Stimulated activated CD4-positive, alpha-beta T cell treated with anti-CD3 and anti-CD28 coated beads, Interleukin-2, amount 100 ng/mL, for 48 hours (primary cell): ENCODE measurements at regions not wholly inside any gene's neighbourhood (a gene's known extent, or its start where the extent isn't known, plus 50 kb on each side); places are given as distances from the start of the nearest gene placed in this dataset.

Source experiments
- DNase-seq, 2 donors: peaks; one replicate each; pipeline ENCODE4 v3.0.0-alpha.2; 2020

DNA sequence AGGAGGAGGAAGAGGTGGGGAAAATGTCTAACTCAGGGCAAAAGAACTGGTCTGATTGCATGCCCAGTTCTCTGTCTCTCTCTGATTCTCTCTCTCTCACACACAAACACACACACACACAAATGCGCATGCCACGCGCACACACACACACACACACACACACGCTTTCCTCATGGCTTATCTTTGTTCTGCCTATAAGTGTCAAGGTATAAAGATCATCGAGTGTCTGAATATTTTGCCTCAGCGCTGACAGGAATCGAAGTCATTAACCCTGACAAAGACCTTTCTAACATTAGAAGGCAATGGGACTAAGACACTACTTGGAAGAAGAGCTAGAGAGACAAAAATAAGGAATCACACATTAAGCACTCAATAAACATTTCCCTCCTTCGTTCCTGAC is 497.1 kb upstream of the KLHL29 start:
- no peak for DNase-seq

DNA sequence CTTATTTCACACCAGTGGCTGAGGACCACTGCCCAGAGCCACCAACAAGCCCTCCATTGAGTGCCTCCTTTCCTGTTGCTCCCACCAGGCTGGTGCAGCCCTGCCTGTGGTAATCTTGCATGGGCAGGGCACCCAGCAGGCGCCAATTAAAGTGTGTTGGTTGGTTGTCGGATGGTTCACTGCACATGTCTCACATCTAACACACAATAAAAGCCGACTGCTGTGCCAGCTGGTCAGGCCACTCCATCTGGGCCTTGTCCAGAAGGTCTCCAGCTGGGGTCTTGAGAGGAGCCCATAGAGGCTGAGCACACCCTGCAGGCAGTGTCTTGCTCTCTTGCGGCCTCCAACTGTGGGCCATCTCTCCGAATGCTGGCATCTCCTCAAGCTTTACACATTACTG is 494.8 kb upstream of the KLHL29 start:
- no peak for DNase-seq

DNA sequence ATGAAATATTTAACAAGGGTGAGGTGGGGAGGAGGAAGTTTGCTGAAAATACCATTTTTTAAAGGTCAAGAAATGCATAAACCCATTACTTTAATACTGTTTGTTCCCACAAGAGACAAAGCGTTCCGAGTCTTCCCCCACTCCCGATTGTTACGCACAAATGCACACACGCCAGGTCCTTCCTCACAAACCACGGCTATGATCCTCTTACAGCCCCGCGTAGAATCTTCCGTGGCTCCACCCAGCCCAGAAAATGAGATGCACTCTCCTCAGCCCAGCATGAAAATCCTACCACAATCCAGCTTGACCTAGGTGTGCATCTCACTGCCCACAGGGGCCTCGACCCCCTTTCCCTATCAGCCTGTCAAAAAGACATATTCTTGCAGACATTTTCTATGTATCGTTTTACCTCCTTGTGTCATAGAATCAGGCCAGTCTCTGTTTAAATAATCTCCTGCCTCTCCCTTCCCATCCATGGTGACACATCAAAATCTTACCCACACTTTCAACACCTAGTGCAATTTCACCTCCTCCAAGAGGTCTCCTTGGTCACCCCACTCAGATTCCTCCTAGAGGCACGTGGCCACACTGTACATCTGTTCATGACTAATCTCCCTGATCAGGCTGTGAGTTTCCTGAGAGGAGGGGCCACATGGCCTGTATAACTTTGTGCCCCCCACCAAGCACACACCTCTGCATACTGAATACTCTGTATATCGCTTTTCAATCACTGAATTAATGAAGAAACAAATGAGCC is 491.0 kb upstream of the KLHL29 start:
- no peak for DNase-seq

DNA sequence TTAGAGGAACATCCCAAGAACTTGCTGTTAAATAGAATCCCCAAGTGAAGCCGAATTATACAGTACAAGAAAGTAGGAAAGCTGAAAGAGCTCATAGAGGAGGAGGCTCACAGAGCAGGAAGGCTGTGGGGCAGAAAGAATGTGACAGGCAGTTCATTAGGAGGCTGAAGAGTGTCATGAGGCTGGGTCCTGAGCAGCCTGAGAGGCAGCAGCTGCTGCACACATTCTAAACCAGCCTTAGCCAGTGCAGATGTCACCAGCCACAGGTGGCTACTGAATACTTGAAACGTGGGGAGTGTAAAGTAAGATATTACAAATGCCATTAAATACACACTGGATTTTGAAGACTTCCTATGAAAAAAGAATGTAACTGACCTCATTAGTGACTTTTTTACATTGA is 490.2 kb upstream of the KLHL29 start:
- DNase-seq: no peak

DNA sequence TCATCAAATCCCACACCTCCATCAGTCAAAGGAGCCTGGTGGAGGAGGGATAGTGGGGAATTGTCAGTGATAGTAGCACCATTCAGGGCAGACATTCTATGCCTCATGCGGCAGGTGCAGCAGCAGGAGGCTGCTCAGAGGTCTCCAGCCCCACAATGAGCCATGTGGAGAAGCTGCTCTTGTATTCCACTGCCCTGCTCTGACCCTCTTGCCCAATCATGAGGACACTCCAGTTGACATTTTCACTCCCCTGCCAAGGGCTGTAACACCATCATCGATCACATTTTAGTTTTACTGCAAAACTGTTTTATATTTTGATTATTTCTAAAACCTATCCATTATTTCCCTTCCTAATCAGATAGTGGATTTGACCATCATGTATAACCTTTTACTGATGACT is 487.6 kb upstream of the KLHL29 start:
- DNase-seq: no peak

DNA sequence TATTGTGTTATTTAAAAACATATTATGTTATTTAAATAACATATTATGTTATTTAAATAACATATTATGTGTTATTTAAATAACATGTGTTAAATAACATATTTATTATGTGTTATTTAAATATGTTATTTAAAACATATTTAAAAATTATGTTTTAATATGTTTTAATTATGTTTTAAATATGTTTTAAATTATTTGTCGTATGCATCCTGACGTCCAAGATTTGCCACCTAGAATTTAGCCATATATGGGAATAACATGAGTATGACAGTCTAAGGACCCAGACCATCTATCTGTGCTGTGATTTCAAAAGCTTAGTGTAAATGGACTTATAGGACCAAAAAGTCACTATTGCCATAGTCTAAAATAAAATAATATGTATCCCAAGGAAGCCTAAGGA is 484.3 kb upstream of the KLHL29 start:
- DNase-seq: no peak

DNA sequence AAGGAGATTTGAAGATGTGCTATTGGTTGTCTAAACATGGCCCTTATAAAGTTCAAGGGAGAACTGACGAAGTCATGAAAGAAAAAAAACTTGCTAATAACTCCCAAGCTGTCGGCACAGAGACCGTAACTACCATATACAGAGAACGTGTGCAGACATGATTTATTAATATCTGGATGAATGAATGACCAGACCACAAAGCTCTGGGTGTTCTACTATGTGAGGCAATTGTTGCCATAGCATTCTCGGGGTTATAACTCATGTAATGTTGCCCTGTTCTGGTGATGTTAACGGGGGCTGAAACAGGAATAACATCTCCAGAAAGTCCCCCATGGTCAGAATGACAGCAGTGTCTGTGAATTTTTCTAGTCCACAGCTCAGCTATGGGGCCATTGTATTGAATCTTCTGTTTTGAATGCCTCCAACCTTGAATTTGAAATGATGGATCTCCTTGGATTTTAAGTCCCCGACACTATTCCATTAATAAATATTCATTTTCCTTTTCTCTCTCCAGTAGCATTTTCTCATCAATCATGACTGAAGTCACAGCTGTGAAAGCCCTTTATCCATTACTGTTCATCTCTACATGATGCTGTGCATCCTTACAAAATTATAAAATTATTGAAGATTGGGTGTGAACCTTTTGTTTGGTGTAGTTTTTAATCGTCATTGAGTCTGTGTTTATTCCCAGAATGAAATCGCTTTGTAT is 483.4 kb upstream of the KLHL29 start:
- DNase-seq: no peak

DNA sequence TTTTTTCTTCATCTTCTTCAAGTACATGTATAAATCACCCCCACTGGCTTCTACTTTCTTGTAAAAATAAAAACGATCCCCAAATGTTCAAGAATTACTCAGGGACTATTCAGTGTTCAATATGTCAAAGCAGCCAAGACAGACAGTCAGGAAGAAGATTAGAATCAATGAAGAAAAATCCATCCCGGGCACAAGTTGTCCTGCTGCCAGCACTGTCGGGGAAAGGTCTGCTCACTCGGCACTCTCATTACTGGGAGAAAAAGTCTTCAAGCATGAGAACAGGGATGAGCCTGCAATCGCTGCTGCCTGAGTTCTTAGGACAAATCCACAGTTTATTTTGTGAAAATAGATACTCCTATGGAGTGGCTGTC is 482.8 kb upstream of the KLHL29 start:
- no peak for DNase-seq

DNA sequence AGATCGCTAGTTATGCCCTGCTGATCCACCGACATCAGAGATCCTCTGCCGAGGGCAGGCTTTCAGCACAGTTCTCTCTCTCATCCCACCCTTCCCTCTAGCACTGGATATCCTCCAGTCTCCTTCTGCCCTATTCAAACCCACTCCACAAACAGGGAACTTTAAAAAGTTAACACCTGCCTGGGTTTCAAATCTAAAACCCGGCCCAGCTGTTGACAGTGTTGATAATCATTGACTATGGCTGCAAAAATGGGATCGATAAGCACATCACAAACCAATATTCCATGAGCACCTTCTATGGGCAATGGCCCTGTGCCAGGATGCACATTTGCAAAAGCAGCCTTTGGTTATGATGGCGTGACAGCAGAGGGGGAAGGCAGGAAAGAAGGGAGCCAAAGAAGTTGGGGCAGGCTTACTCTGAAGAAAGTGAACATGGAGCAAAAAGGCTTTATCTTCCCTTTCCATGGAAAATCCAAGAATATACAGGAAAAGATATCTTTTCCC is 482.3 kb upstream of the KLHL29 start:
- DNase-seq: no peak

DNA sequence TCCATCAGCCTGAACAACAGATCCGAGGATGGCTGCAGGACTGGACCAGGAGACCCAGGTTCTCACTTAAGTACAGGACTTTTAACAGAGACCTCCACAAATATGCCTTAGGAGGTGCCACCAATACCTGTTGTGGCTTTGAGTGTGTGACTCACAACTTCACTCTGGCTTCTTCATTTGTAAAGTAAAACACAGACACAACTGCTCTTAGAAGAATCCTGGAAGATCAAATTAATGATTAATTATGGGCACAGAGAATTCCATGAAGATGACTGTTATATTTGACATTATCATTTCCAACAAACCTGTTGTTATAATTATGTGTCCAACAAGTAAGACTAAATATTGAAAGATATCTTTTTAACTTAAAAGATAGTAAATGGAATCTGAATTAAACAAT is 481.4 kb upstream of the KLHL29 start:
- DNase-seq: no peak

DNA sequence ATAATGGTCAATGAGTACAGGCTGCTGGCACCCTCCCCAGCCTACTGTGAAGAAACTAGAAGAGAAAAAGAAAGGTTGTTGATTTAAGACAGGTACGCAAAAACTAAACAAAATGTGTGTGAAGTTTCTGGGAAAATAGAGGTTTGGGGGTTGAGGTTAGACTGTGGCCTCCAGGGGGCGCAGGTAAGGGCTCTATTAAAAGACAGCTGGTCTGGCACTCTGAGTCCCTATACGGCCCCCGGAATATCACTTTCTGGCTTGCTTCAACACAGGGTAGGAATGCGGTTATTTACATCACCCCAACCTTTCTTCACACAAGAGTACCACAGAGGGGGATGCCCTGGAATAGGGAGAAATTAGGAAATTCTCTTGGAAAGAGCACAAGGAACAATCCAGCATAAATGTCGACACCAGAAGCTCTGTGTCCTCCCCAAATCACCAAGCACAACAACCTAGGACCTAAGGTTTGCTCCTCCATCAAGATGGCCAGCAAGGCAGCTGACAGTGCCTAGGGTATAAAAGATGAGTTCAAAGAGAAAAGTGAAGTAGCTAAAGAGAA is 480.8 kb upstream of the KLHL29 start:
- peak; percentile 1 to 2 for DNase-seq

DNA sequence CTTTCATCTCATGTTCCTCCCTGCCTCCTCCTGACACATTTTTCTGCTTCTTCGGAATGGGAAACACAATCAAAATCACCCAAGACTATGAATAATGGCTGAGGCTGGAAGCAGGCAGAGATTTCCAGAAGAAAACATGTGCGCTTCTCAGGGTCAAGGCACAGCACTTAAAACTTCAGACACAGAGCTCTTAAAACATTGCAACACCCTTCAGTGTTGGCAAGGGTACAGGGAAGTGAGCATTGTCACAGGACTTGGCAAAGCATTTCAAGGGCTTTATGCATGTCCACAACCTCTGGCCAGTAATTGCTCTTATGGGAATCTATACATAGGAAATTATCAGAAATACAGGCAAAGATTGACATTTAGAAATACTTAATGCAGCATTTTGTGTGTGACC is 477.6 kb upstream of the KLHL29 start:
- DNase-seq: no peak

DNA sequence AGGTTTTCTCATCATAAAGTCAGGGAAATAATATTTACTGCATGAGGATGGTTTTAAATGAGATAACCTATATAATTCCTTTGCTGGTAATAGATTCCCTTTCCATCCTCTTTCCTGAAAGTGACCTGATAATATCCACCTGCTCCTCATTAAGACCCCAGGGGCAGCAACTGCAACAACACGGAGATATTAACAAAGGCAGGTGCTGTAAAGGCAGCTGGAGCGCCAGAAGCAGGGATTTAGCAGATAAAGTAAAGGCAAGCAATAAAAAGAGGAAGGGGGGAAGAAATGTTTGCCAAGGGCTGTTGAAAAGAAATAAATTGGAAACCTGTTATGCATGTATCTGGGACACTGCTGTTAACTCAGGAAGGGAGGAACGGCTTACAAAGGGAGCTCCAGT is 472.6 kb upstream of the KLHL29 start:
- no peak for DNase-seq

DNA sequence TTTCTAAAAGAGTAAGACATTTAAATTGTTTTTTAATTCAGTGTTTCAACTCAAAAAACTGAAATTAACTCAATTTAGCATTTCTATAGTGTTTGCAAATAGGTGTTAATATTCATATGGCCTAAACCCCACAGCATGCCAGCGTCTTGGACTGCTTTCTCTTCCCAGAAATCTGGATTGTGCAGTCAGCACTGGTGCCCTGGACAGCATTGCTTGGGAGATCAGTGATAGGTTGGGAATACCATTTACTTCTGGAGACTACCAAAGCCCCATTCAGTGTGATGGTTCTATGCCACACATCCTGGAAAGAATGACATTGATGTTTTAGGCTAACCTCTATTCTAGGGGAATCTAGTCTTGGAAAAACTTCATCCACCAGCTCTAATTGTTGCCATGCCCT is 455.0 kb upstream of the KLHL29 start:
- no peak for DNase-seq

DNA sequence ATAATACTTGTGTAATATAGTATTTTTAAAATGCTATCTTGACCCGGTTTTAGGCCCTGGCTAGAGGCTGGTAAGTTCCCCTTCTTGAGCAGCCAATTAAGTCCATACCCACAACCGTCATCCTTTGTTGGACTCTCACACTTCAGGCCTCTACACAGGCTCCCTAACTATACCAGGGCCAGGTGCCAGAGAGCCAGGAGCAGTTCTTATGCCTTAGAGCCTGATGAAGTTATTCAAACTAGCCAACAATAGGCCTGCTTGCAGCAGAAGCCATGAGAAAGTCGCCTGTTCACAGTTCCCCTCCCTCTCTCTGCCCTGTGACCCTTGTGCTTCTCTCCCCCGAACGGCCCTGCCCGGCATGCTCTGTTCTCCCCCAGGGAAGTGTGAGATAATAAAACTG is 454.2 kb upstream of the KLHL29 start:
- DNase-seq: no peak

DNA sequence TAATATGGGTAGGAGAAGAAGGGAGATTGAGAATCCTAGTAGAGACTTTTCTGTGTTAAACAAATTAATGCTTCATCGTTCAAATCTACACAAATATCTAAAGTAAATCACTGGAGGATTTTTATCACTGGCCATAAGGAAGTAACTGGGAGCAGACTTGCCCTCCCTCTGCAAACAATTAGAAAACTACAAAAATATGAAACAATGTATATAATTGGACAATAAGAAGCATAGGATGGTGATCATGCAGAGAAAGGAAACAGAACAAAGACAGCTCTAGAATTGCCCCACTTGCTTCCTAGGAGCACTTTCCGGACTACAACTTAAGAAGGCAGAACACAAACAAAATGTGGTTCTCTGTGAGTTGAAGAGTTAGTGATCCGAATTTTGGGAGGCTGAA is 452.7 kb upstream of the KLHL29 start:
- no peak for DNase-seq

DNA sequence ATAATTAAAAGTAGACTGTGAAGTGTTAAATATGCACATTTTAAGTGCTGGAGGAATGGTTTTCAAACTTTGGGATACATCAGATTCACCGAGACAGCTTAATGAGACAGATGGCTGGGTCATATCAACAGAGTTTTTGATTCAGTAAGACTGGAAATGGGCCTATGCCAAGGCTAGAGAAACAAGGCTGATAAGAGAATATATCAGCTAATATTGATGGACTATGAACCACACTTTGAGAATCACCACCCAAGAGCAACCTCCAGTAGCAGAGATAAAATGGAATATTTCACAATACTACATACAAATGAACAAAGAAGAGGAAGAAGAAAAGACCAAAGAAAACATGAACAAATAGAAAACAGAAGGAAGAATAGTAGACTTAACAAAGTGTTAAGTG is 450.2 kb upstream of the KLHL29 start:
- no peak for DNase-seq

DNA sequence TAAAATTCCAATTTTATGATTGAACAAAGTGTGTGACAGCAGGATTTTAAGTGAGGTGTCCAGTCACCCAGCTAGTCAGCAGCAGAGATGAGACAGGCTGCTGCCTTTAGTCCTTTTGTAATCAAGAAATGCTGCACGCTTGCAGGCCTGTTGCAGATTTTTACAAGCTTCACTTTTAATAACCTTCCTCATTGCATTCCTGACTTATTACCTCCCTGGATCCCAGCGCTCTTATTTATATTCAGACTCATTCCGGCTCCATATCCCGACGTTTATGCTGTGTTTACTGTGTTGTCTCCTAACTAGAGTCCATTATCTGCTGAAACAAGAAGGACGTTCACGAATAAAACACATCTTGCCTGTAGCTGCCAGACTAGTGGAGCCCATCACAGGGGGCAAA is 442.5 kb upstream of the KLHL29 start:
- DNase-seq: no peak

DNA sequence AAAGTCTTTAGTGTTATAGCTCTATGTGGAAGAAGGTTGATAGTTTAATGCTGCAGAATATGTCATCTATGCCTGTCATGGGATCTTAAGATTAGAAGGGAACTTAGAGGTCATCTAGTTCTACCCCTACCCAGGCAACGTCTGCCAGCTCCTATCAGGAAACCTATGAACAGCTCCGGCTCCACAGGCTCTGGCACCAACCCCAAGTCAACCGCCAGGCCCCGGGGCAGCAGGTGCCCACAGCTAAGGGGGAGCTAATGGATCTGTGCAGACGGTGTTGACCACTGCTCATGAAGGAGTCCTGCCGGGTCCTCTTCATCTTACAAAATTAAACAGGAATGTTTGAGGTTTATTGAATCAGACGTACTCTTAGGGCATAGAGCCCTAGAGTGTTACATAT is 440.8 kb upstream of the KLHL29 start:
- DNase-seq: no peak

DNA sequence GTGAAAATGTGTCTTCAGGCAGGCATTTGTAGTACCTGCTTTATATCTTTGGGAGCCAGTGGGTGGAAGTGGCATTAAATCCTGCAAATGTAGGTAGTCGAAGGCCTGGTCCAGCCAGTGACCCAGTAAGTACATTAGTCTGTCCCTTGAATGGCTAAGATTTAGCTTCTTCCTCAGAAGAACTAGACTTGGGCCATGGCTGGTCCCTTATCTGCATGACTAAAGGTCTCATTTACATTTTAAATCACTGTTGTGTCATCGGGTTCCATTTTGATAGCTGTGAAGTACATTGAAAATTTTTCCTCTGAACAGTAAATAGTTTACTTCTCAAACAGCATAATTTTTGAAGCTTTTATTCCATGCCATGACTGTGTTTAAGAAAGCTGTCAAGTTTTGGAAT is 438.4 kb upstream of the KLHL29 start:
- DNase-seq: no peak

DNA sequence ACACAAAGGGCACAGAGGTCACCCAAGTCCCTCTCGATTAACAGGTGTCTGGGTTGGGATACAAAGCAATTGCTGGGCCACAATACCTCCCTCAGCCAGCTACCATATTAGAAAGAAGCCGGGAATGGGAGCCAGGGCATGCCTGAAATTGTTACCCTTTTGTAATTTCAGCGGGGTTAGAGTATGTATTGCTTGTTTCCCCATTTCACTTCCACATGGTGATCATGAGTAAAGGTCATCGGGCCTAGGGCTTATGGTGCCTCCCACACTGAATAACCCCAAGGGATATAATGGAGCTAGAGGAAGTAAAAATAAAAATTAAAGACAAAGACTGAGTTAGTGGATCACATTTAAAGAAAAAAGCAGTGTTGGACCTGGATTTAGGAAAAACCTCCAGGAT is 437.2 kb upstream of the KLHL29 start:
- no peak for DNase-seq

DNA sequence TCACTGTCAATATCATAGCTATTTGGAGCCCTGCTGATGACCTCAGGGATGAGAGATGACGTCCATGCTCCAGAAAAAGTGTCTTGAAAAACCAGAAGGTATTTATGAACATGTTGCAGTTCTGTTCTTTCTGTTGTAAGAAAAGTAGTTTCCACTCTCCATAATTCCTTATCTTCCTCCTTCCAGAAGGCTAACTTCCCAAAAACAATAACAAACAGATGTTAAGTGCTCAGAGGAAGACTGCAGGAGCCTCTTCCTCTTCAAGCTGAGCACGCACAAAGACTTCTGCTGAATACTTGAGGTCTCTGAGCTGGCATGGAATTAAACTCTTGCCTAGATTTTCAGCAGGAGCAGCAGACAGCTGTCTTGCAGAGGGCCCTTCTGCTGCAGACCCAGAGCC is 434.5 kb upstream of the KLHL29 start:
- no peak for DNase-seq

DNA sequence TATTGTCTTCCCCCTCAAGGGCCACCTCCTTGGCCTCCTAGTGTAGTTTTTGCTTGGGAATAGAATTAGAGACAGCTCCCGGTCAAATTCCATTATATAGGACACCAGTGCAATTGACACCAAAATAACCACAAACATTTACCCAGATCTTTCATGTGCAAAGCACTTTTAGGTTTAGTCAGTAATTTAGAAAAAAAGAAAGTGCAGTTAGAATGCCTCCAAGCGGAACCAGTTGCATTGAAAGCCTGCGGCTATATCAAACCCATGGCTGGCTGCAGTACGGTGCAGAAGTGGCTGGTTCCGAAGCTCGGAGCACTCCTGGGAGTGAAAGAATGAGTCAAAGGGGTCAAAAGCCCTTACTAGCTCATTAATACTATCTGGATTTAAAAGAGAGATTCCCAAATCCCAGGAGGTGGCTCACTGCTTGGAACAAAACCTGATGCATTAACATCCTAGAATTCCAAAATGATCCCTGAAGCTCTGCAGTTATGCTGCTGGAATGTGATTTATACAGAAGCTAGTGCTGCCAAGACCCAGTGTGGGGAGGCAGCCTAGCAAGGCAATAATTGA is 432.2 kb upstream of the KLHL29 start:
- DNase-seq: no peak

DNA sequence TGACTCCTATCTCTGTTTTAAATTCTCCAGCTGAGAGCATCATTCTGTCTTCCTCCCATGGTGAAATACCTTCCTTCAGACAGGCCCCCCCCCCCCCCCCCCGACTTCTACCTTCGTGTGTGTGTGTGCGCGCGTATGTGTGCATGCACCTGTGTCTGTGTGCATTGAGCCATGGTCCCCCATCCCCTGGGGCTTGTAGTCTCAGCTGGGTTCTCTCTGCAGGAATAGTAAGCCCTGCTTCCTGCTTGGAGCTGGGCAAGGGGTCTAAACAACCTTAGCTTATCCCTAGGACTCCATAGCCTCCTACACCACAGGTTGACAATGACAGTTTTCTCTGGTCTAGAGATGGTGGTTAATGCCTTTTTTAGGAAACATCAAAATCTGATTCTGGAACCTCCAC is 427.5 kb upstream of the KLHL29 start:
- DNase-seq: no peak
